HEK293 (cell line): ENCODE measurements at regions not wholly inside any gene's neighbourhood (a gene's known extent, or its start where the extent isn't known, plus 50 kb on each side); places are given as distances from the start of the nearest gene placed in this dataset.

Experiments
- CTCF ChIA-PET: fragments of 350-600 bp; formaldehyde crosslinking; extraction: SDS; loops from one replicate; lab custom pipeline; 2021; ENCODE audit warnings: antibody characterized with exemption; lab: Yijun Ruan, JAX
- POLR2A ChIA-PET: fragments of 300-600 bp; formaldehyde crosslinking; extraction: SDS; loops from one replicate; lab custom pipeline; 2020; ENCODE audit warnings: antibody characterized with exemption, inconsistent platforms; lab: Yijun Ruan, JAX
- H3K27ac ChIP-seq: fragments of 200-500 bp; sonication (Bioruptor generic); 2 replicates; pipeline ENCODE4 v1.5.1; 2014; ENCODE audit warnings: low read depth, low read length, control low read depth, inconsistent platforms; ENCODE audit errors: extremely low read depth
- H3K36me3 ChIP-seq, 2 experiments: fragments of 200-500 bp in 1 of 2; sonication (Bioruptor generic) in 1 of 2; 1 replicate in 1 of 2; 2 replicates in 1 of 2; pipeline ENCODE4 v1.5.1; 2014 to 2017; ENCODE audit warnings: inconsistent platforms in 2 of 2, low read length in 2 of 2; ENCODE audit not compliant: control insufficient read depth in 2 of 2, insufficient read depth in 1 of 2
- H3K4me1 ChIP-seq: fragments of 200-500 bp; sonication (Bioruptor generic); 2 replicates; pipeline ENCODE4 v1.5.1; 2014; ENCODE audit warnings: mild to moderate bottlenecking, low read length, inconsistent platforms; ENCODE audit not compliant: control insufficient read depth, insufficient read depth
- H3K4me3 ChIP-seq: 2 replicates; pipeline ENCODE4 v1.5.1; 2011; ENCODE audit warnings: low read depth, mild to moderate bottlenecking, control low read depth, low read length, moderate library complexity
- H3K9me3 ChIP-seq: fragments of 200-500 bp; sonication (Bioruptor generic); 2 replicates; pipeline ENCODE4 v1.5.1; 2014; ENCODE audit warnings: low read depth, low read length, inconsistent platforms; ENCODE audit not compliant: control insufficient read depth, insufficient read depth
- BCL11B ChIP-seq: fragments of 450-650 bp; formaldehyde crosslinking; IDR thresholded peaks from 2 replicates; pipeline ENCODE4 v1.5.1; 2016; ENCODE audit warnings: low read depth, missing biosample characterization, missing genetic modification characterization
- FEZF1 ChIP-seq: fragments of 450-650 bp; formaldehyde crosslinking; IDR thresholded peaks from 2 replicates; pipeline ENCODE4 v1.5.1; 2016; ENCODE audit warnings: missing biosample characterization, missing genetic modification characterization
- GFI1B ChIP-seq: fragments of 450-650 bp; formaldehyde crosslinking; IDR thresholded peaks from 2 replicates; pipeline ENCODE4 v1.5.1; 2016; ENCODE audit warnings: missing biosample characterization, missing genetic modification characterization
- GLI2 ChIP-seq: fragments of 450-650 bp; formaldehyde crosslinking; IDR thresholded peaks from 2 replicates; pipeline ENCODE4; 2017; ENCODE audit warnings: missing biosample characterization, missing genetic modification characterization, low read depth, borderline replicate concordance
- KLF16 ChIP-seq: fragments of 450-650 bp; formaldehyde crosslinking; IDR thresholded peaks from 2 replicates; pipeline ENCODE4 v1.5.1; 2017; ENCODE audit warnings: missing biosample characterization, missing genetic modification characterization
- TCF7L2 ChIP-seq: IDR thresholded peaks from 2 replicates; pipeline ENCODE4 v1.6.1; 2011; ENCODE audit warnings: low read depth, mild to moderate bottlenecking, inconsistent platforms, low read length, moderate library complexity, borderline replicate concordance
- YY1 ChIP-seq: fragments of 450-650 bp; formaldehyde crosslinking; IDR thresholded peaks from 2 replicates; pipeline ENCODE4 v1.5.1; 2018; ENCODE audit warnings: missing biosample characterization, missing genetic modification characterization
- ZBTB48 ChIP-seq: fragments of 450-650 bp; formaldehyde crosslinking; IDR thresholded peaks from 2 replicates; pipeline ENCODE4 v1.5.1; 2016; ENCODE audit warnings: missing biosample characterization, missing genetic modification characterization
- ZFHX2 ChIP-seq: fragments of 450-650 bp; formaldehyde crosslinking; conservative IDR thresholded peaks from 2 replicates; pipeline ENCODE4 v1.5.1; 2016; ENCODE audit warnings: missing biosample characterization, missing genetic modification characterization
- ZFP3 ChIP-seq: fragments of 450-650 bp; formaldehyde crosslinking; IDR thresholded peaks from 2 replicates; pipeline ENCODE4 v1.5.1; 2016; ENCODE audit warnings: low read depth, missing biosample characterization, missing genetic modification characterization
- ZFP41 ChIP-seq: fragments of 450-650 bp; formaldehyde crosslinking; IDR thresholded peaks from 2 replicates; pipeline ENCODE4 v1.5.1; 2016; ENCODE audit warnings: missing biosample characterization, missing genetic modification characterization, borderline replicate concordance
- ZNF157 ChIP-seq: fragments of 450-650 bp; formaldehyde crosslinking; IDR thresholded peaks from 2 replicates; pipeline ENCODE4 v1.5.1; 2016; ENCODE audit warnings: missing biosample characterization, missing genetic modification characterization
- ZNF175 ChIP-seq: fragments of 450-650 bp; formaldehyde crosslinking; IDR thresholded peaks from 2 replicates; pipeline ENCODE4 v1.5.1; 2016; ENCODE audit warnings: missing biosample characterization, missing genetic modification characterization
- ZNF449 ChIP-seq: fragments of 450-650 bp; formaldehyde crosslinking; IDR thresholded peaks from 2 replicates; pipeline ENCODE4 v1.5.1; 2017; ENCODE audit warnings: missing biosample characterization, mild to moderate bottlenecking, missing genetic modification characterization, moderate library complexity
- ZNF529 ChIP-seq: fragments of 450-650 bp; formaldehyde crosslinking; IDR thresholded peaks from 2 replicates; pipeline ENCODE4 v1.5.1; 2017; ENCODE audit warnings: missing genetic modification characterization, missing biosample characterization; ENCODE audit not compliant: insufficient replicate concordance
- ZNF610 ChIP-seq: fragments of 450-650 bp; formaldehyde crosslinking; IDR thresholded peaks from 2 replicates; pipeline ENCODE4 v1.5.1; 2016; ENCODE audit warnings: missing biosample characterization, missing genetic modification characterization, borderline replicate concordance
- ZNF621 ChIP-seq: fragments of 450-650 bp; formaldehyde crosslinking; IDR thresholded peaks from 2 replicates; pipeline ENCODE4 v1.5.1; 2017; ENCODE audit warnings: missing biosample characterization, missing genetic modification characterization
- ZNF664 ChIP-seq: fragments of 450-650 bp; formaldehyde crosslinking; IDR thresholded peaks from 2 replicates; pipeline ENCODE4 v1.5.1; 2016; ENCODE audit warnings: missing biosample characterization, missing genetic modification characterization
- ZSCAN30 ChIP-seq: fragments of 450-650 bp; IDR thresholded peaks from 2 replicates; pipeline ENCODE4 v1.5.1; 2018; ENCODE audit warnings: missing biosample characterization, mild to moderate bottlenecking, missing genetic modification characterization, moderate library complexity
- TF ChIP-seq, protein P1 (sequence below): fragments of 450-650 bp; IDR thresholded peaks from 2 replicates; pipeline ENCODE4 v1.5.1; 2018; ENCODE audit warnings: missing biosample characterization, mild to moderate bottlenecking, missing genetic modification characterization
- TF ChIP-seq, protein P2 (sequence below): fragments of 450-650 bp; formaldehyde crosslinking; IDR thresholded peaks from 2 replicates; pipeline ENCODE4 v1.5.1; 2016; ENCODE audit warnings: missing biosample characterization, missing genetic modification characterization
- TF ChIP-seq, protein P3 (sequence below): fragments of 450-650 bp; formaldehyde crosslinking; IDR thresholded peaks from 2 replicates; pipeline ENCODE4 v1.5.1; 2017; ENCODE audit warnings: missing biosample characterization, missing genetic modification characterization
- TF ChIP-seq, protein P4 (sequence below): fragments of 450-650 bp; formaldehyde crosslinking; IDR thresholded peaks from 2 replicates; pipeline ENCODE4 v1.5.1; 2017; ENCODE audit warnings: missing biosample characterization, missing genetic modification characterization

DNA sequence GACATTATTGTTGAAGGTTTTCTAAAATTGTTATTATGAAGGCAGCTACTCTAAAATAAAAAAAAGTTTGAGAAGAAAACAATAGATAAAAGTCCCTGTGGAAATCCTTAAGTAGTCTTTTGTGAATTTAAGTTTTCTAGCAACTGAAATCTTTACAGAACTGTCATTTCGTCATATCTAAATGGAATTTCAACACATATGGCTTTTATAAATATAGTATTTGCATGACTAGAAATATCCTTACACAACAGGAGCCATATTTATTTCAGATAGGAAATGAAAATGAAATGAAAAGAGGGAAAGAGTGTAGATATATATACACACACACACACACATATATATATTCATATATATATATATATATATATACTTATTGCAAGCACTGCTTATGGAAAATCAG lies 204.7 kb upstream of the RGS18 start:
- CTCF ChIA-PET: no interaction called here
- H3K4me1 ChIP-seq: no peaks in the 10 kb centered on the region

DNA sequence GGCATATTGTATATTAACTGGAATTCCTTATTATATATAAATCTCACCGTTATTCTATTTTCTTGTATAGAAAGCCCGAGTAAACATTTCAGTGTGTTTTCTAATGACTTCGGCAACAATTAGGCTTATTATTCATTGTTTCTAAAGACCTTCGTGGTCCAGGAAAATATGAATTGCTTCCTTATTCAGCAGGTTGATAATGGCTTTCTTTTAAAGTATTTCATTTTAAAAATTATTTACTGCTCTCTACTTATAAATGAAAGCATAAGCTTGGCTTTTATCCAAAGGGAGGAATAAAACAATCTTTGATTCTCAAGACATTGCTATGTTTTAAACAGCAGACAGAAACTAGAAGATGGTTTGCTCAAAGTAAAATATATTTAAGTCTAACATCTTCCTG lies 198.4 kb upstream of the RGS18 start:
- CTCF ChIA-PET: no interaction called here
- Histone ChIP-seq H3K9me3 (no peaks in the 10 kb centered on the region), H3K4me1 (no peaks in the 10 kb centered on the region), H3K27ac (no peak overlapping the region)
- TF ChIP-seq ZNF529 (tag by site-specific recombination) (no peak), ZNF157 (tag by site-specific recombination) (no peak), BCL11B (tag by site-specific recombination) (no peak), GFI1B (no peak), ZFP3 (tag by site-specific recombination) (no peak), ZBTB48 (no peak), ZSCAN30 (tag by site-specific recombination) (no peak), ZNF175 (tag by site-specific recombination) (no peak), GLI2 (tag by site-specific recombination) (no peak), ZNF621 (tag by site-specific recombination) (no peak), KLF16 (no peak), FEZF1 (no peak), TCF7L2 (no peak), ZFP41 (tag by site-specific recombination) (no peak)
- TF ChIP-seq, protein P1, sequence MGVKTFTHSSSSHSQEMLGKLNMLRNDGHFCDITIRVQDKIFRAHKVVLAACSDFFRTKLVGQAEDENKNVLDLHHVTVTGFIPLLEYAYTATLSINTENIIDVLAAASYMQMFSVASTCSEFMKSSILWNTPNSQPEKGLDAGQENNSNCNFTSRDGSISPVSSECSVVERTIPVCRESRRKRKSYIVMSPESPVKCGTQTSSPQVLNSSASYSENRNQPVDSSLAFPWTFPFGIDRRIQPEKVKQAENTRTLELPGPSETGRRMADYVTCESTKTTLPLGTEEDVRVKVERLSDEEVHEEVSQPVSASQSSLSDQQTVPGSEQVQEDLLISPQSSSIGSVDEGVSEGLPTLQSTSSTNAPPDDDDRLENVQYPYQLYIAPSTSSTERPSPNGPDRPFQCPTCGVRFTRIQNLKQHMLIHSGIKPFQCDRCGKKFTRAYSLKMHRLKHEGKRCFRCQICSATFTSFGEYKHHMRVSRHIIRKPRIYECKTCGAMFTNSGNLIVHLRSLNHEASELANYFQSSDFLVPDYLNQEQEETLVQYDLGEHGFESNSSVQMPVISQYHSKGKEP (tag by site-specific recombination): no peak
- TF ChIP-seq, protein P2, sequence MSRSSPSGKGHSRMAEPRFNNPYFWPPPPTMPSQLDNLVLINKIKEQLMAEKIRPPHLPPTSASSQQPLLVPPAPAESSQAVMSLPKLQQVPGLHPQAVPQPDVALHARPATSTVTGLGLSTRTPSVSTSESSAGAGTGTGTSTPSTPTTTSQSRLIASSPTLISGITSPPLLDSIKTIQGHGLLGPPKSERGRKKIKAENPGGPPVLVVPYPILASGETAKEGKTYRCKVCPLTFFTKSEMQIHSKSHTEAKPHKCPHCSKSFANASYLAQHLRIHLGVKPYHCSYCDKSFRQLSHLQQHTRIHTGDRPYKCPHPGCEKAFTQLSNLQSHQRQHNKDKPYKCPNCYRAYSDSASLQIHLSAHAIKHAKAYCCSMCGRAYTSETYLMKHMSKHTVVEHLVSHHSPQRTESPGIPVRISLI (tag by site-specific recombination): no peak
- TF ChIP-seq, all 188 proteins: peak for 0
- POLR2A ChIA-PET: no interaction called here
- H3K36me3 ChIP-seq: no peaks in the 10 kb centered on the region
- no peak overlapping the region for H3K4me3 ChIP-seq

More for the DNA sequence above, 204.7 kb upstream of the RGS18 start:
- TF ChIP-seq, protein P3, sequence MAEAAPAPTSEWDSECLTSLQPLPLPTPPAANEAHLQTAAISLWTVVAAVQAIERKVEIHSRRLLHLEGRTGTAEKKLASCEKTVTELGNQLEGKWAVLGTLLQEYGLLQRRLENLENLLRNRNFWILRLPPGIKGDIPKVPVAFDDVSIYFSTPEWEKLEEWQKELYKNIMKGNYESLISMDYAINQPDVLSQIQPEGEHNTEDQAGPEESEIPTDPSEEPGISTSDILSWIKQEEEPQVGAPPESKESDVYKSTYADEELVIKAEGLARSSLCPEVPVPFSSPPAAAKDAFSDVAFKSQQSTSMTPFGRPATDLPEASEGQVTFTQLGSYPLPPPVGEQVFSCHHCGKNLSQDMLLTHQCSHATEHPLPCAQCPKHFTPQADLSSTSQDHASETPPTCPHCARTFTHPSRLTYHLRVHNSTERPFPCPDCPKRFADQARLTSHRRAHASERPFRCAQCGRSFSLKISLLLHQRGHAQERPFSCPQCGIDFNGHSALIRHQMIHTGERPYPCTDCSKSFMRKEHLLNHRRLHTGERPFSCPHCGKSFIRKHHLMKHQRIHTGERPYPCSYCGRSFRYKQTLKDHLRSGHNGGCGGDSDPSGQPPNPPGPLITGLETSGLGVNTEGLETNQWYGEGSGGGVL (tag by site-specific recombination): no peak
- no peak for TF ChIP-seq ZFHX2 (tag by site-specific recombination)
- TF ChIP-seq, all 188 proteins: peak for 0
- Histone ChIP-seq H3K9me3 (no peaks in the 10 kb centered on the region), H3K36me3 (no peaks in the 10 kb centered on the region), H3K4me3 (no peak overlapping the region), H3K27ac (no peak overlapping the region)
- POLR2A ChIA-PET: no interaction called here

GRCh38 chr1:191963286-191963685 lies 195.0 kb upstream of the RGS18 start:
- no peak overlapping the region for H3K4me3 ChIP-seq
- no peaks in the 10 kb centered on the region for H3K9me3 ChIP-seq
- H3K27ac ChIP-seq: no peak overlapping the region
- CTCF ChIA-PET: no interaction called here
- H3K4me1 ChIP-seq: no peaks in the 10 kb centered on the region
- POLR2A ChIA-PET: no interaction called here
- H3K36me3 ChIP-seq: no peaks in the 10 kb centered on the region
- TF ChIP-seq, protein P4, sequence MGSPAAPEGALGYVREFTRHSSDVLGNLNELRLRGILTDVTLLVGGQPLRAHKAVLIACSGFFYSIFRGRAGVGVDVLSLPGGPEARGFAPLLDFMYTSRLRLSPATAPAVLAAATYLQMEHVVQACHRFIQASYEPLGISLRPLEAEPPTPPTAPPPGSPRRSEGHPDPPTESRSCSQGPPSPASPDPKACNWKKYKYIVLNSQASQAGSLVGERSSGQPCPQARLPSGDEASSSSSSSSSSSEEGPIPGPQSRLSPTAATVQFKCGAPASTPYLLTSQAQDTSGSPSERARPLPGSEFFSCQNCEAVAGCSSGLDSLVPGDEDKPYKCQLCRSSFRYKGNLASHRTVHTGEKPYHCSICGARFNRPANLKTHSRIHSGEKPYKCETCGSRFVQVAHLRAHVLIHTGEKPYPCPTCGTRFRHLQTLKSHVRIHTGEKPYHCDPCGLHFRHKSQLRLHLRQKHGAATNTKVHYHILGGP: no peak
- TF ChIP-seq ZNF610 (no peak), YY1 (tag by site-specific recombination) (no peak), ZNF449 (no peak), ZNF664 (no peak)
